GM12864 (cell line): ENCODE measurements at regions not wholly inside any gene's neighbourhood (a gene's known extent, or its start where the extent isn't known, plus 50 kb on each side); places are given as distances from the start of the nearest gene placed in this dataset.

Experiments used
- DNase-seq: peaks from one replicate; pipeline ENCODE4 v3.0.0-alpha.2; 2011; ENCODE audit warnings: low read depth
- H3K4me3 ChIP-seq: 2 replicates; pipeline ENCODE4 v1.5.1; 2011; ENCODE audit warnings: mild to moderate bottlenecking, low read depth, low read length, control low read depth
- CTCF ChIP-seq: IDR thresholded peaks from 2 replicates; pipeline ENCODE4 v1.5.1; 2011; ENCODE audit warnings: low read depth, mild to moderate bottlenecking, moderate library complexity, low read length, control low read depth, inconsistent platforms; ENCODE audit errors: missing control alignments

GRCh38 chr16:14329727-14330350 is 258.7 kb downstream of the MRTFB start:
- H3K4me3 ChIP-seq = no peak overlapping the region
- TF ChIP-seq CTCF = no peak
- DNase-seq = no peak

- no peak overlapping the region for H3K4me3 ChIP-seq
- DNase-seq = no peak
- TF ChIP-seq CTCF = no peak
Observed at GRCh38 chr16:14325502-14326401, 254.6 kb downstream of the MRTFB start.

GRCh38 chr16:14324581-14324980 is 253.5 kb downstream of the MRTFB start:
- DNase-seq = no peak
- no peak for TF ChIP-seq CTCF
- H3K4me3 ChIP-seq = no peak overlapping the region

GRCh38 chr16:14322186-14322585 is 251.1 kb downstream of the MRTFB start:
- no peak overlapping the region for H3K4me3 ChIP-seq
- no peak for TF ChIP-seq CTCF
- DNase-seq = no peak

- DNase-seq = no peak
- TF ChIP-seq CTCF = no peak
- H3K4me3 ChIP-seq = no peak overlapping the region
Observed at GRCh38 chr16:14321542-14321941, 250.4 kb downstream of the MRTFB start.

- no peak for DNase-seq
- TF ChIP-seq CTCF = no peak
Observed at GRCh38 chr16:14320406-14320805, 249.3 kb downstream of the MRTFB start.

More at GRCh38 chr16:14320406-14320805, 249.3 kb downstream of the MRTFB start:
- no peak overlapping the region for H3K4me3 ChIP-seq
